ENCODE measurements at regions not wholly inside any gene's neighbourhood (a gene's known extent, or its start where the extent isn't known, plus 50 kb on each side); places are given as distances from the start of the nearest gene placed in this dataset.

GRCh38 chr14:71235875-71236274 lies 328.6 kb downstream of the PCNX1 start:
- TF ChIP-seq CTCF (IDR thresholded peaks at IDR 0.05; ENCODE audit: insufficient read depth, low read depth, low read length) (no peak), EZH2 (IDR thresholded peaks at IDR 0.05; ENCODE audit: insufficient read depth, low read length) (no peak)
